ENCODE measurements at regions not wholly inside any gene's neighbourhood (a gene's known extent, or its start where the extent isn't known, plus 50 kb on each side); places are given as distances from the start of the nearest gene placed in this dataset.
"Not testable (repeated sequence)": the region's sequence is repeated elsewhere in the genome, so short reads cannot be mapped to it uniquely, and the experiment has no call there.

DNA sequence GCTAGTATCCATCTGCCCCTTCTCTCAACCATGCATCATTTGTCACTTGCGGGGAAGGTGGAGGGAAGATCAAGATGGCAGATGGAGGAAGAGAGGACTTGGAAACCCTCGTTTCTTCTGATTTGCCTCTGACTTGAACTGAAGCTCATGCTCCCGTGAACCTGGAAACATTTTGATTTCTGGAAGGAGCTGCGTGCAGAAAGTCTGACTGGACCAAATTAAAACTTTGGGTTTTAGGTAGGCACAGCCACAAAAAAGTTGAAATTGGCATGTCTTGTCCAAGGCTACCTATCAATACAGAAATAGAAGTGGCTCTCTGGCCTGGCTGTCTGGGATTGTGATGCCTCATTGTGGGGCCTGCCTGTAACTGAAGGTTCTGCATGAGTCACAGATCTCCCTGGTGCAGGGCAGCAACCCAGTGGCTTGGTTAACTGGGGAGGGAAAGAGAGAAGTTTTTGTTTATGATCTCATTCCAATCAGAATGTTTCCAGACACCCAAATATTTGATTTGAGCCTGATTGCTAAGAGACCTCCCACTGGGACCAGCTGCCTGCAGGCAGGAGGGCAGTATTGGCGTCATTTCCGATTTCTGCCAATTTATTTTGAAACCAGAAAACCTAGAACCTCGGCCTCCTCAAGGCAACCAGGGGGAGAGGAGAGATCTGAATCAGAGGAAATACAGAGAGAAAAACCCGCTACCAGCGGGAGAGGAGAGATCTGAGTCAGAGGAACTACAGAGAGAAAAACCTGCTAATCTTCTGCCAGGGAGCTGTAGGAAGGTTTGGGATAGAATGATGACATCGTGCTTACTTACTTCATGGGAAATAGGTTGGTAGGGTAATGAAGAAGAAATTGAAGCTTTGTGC lies 363.6 kb downstream of the ANKRD30A start:
- CTCF ChIA-PET (ENCODE audit: low intra/inter-chr PET ratio, low total read pairs): no interaction called here
- H2AFZ ChIP-seq (ENCODE audit: low read length): no peak overlapping the region
- no TSS peak for BruUV-seq (replicated peaks)
- no peak overlapping the region for H3K9ac ChIP-seq (ENCODE audit: insufficient read depth, low read depth, low read length)
- H3K9me3 ChIP-seq (ENCODE audit: low read length): no peaks in the 10 kb centered on the region
- no peak overlapping the region for H3K4me3 ChIP-seq (replicated peaks in 1 of 3; ENCODE audit: insufficient read depth in 1 of 3, low read depth in 2 of 3, low read length in 3 of 3)
- H3K4me2 ChIP-seq (ENCODE audit: low read depth, low read length): no peak overlapping the region
- 12% methylated on average over 10 of the region's 10 CpGs for WGBS (ENCODE audit: low lambda C conversion rate)
- H4K20me1 ChIP-seq (ENCODE audit: insufficient read depth, low read length): no peaks in the 10 kb centered on the region
- DNase-seq (ENCODE audit: low spot score): peak; percentile 1
- no peaks in the 10 kb centered on the region for H3K27me3 ChIP-seq (ENCODE audit: control insufficient read depth in 1 of 2, insufficient read depth in 2 of 2, low read length in 2 of 2)
- intact Hi-C loops (cut with micrococcal nuclease; ENCODE audit: unreplicated experiment) (no loop called here), in situ Hi-C loops (cut with HindIII; ENCODE audit: extremely low pct_ligation_motif_present, low pct_unique_long_range_greater_than_20kb) (loop anchor here (25.0 kb wide), 1 partner anchor 602 kb away; no protein-coding TSS in a partner anchor)
- H3K36me3 ChIP-seq (replicated peaks in 1 of 2; ENCODE audit: control insufficient read depth in 1 of 2, insufficient read depth in 2 of 2, low read length in 2 of 2): no peaks in the 10 kb centered on the region
- TF ChIP-seq ZNF644 (CRISPR knock-in tag; IDR thresholded peaks at IDR 0.05; ENCODE audit: low read depth) (no peak), ZSCAN9 (CRISPR knock-in tag; IDR thresholded peaks at IDR 0.05; ENCODE audit: borderline replicate concordance) (no peak), TBL1XR1 (IDR thresholded peaks at IDR 0.05; ENCODE audit: borderline replicate concordance, low read length, partially characterized antibody) (no peak), HES4 (CRISPR knock-in tag; IDR thresholded peaks at IDR 0.05; ENCODE audit: borderline replicate concordance) (no peak), ZNF816 (CRISPR knock-in tag; IDR thresholded peaks at IDR 0.05; ENCODE audit: borderline replicate concordance) (no peak), THYN1 (CRISPR knock-in tag; IDR thresholded peaks at IDR 0.05; ENCODE audit: borderline replicate concordance, low read depth) (no peak)
- TF ChIP-seq, protein P1, sequence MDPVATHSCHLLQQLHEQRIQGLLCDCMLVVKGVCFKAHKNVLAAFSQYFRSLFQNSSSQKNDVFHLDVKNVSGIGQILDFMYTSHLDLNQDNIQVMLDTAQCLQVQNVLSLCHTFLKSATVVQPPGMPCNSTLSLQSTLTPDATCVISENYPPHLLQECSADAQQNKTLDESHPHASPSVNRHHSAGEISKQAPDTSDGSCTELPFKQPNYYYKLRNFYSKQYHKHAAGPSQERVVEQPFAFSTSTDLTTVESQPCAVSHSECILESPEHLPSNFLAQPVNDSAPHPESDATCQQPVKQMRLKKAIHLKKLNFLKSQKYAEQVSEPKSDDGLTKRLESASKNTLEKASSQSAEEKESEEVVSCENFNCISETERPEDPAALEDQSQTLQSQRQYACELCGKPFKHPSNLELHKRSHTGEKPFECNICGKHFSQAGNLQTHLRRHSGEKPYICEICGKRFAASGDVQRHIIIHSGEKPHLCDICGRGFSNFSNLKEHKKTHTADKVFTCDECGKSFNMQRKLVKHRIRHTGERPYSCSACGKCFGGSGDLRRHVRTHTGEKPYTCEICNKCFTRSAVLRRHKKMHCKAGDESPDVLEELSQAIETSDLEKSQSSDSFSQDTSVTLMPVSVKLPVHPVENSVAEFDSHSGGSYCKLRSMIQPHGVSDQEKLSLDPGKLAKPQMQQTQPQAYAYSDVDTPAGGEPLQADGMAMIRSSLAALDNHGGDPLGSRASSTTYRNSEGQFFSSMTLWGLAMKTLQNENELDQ (CRISPR knock-in tag; IDR thresholded peaks at IDR 0.05; ENCODE audit: borderline replicate concordance): no peak
- TF ChIP-seq, protein P2, sequence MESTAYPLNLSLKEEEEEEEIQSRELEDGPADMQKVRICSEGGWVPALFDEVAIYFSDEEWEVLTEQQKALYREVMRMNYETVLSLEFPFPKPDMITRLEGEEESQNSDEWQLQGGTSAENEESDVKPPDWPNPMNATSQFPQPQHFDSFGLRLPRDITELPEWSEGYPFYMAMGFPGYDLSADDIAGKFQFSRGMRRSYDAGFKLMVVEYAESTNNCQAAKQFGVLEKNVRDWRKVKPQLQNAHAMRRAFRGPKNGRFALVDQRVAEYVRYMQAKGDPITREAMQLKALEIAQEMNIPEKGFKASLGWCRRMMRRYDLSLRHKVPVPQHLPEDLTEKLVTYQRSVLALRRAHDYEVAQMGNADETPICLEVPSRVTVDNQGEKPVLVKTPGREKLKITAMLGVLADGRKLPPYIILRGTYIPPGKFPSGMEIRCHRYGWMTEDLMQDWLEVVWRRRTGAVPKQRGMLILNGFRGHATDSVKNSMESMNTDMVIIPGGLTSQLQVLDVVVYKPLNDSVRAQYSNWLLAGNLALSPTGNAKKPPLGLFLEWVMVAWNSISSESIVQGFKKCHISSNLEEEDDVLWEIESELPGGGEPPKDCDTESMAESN (CRISPR knock-in tag; conservative IDR thresholded peaks at IDR 0.05): no peak
- TF ChIP-seq, protein P3, sequence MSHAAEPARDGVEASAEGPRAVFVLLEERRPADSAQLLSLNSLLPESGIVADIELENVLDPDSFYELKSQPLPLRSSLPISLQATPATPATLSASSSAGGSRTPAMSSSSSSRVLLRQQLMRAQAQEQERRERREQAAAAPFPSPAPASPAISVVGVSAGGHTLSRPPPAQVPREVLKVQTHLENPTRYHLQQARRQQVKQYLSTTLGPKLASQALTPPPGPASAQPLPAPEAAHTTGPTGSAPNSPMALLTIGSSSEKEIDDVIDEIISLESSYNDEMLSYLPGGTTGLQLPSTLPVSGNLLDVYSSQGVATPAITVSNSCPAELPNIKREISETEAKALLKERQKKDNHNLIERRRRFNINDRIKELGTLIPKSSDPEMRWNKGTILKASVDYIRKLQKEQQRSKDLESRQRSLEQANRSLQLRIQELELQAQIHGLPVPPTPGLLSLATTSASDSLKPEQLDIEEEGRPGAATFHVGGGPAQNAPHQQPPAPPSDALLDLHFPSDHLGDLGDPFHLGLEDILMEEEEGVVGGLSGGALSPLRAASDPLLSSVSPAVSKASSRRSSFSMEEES (CRISPR knock-in tag; IDR thresholded peaks at IDR 0.05): no peak
- POLR2A ChIA-PET: no interaction called here
- no peak for ATAC-seq
- no peaks in the 10 kb centered on the region for H3K4me1 ChIP-seq (ENCODE audit: insufficient read depth, low read length)
- H3K79me2 ChIP-seq (ENCODE audit: insufficient read depth, low read length): no peaks in the 10 kb centered on the region
- FAIRE-seq: no peak
- no peak overlapping the region for H3K27ac ChIP-seq (ENCODE audit: extremely low read length, insufficient read depth, low read length)

DNA sequence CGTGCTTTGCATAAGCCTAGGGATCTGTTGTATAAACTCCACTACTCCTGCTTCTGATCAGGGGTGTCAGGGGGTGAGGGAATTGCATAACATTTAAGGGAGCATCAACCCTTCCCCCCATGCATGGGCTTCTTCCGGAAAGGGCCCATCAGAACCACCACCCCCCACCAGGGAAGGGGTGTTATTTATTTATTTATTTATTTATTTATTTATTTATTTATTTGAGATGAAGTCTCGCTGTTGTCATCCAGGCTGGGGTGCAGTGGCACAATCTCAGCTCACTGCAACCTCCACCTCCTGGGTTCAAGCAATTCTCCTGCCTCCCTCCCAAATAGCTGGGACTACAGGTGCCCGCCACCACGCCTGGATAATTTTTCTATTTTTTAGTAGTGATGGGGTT lies 355.2 kb downstream of the ANKRD30A start:
- H2AFZ ChIP-seq (ENCODE audit: low read length); H4K20me1 ChIP-seq (ENCODE audit: insufficient read depth, low read length); FAIRE-seq; H3K4me3 ChIP-seq (replicated peaks in 1 of 3; ENCODE audit: insufficient read depth in 1 of 3, low read depth in 2 of 3, low read length in 3 of 3); BruUV-seq (replicated peaks); CTCF ChIA-PET (ENCODE audit: low intra/inter-chr PET ratio, low total read pairs); H3K27ac ChIP-seq (ENCODE audit: extremely low read length, insufficient read depth, low read length); H3K4me2 ChIP-seq (ENCODE audit: low read depth, low read length); H3K4me1 ChIP-seq (ENCODE audit: insufficient read depth, low read length); H3K9me3 ChIP-seq (ENCODE audit: low read length); DNase-seq (ENCODE audit: low spot score); ATAC-seq; intact Hi-C loops (cut with micrococcal nuclease; ENCODE audit: unreplicated experiment); H3K9ac ChIP-seq (ENCODE audit: insufficient read depth, low read depth, low read length); H3K79me2 ChIP-seq (ENCODE audit: insufficient read depth, low read length); POLR2A ChIA-PET; H3K36me3 ChIP-seq (replicated peaks in 1 of 2; ENCODE audit: control insufficient read depth in 1 of 2, insufficient read depth in 2 of 2, low read length in 2 of 2); H3K27me3 ChIP-seq (ENCODE audit: control insufficient read depth in 1 of 2, insufficient read depth in 2 of 2, low read length in 2 of 2): not testable (repeated sequence)
- in situ Hi-C loops (cut with HindIII; ENCODE audit: extremely low pct_ligation_motif_present, low pct_unique_long_range_greater_than_20kb): loop anchor here (25.0 kb wide), 1 partner anchor 593 kb away; no protein-coding TSS in a partner anchor
- WGBS (ENCODE audit: low lambda C conversion rate): 50% methylated on average over 5 of the region's 5 CpGs

Measured in HepG2 (cell line).